ENCODE measurements at regions not wholly inside any gene's neighbourhood (a gene's known extent, or its start where the extent isn't known, plus 50 kb on each side); places are given as distances from the start of the nearest gene placed in this dataset.
A peak's percentile ranks its signal among the peaks of the same experiment; 100 is the strongest.

DNA sequence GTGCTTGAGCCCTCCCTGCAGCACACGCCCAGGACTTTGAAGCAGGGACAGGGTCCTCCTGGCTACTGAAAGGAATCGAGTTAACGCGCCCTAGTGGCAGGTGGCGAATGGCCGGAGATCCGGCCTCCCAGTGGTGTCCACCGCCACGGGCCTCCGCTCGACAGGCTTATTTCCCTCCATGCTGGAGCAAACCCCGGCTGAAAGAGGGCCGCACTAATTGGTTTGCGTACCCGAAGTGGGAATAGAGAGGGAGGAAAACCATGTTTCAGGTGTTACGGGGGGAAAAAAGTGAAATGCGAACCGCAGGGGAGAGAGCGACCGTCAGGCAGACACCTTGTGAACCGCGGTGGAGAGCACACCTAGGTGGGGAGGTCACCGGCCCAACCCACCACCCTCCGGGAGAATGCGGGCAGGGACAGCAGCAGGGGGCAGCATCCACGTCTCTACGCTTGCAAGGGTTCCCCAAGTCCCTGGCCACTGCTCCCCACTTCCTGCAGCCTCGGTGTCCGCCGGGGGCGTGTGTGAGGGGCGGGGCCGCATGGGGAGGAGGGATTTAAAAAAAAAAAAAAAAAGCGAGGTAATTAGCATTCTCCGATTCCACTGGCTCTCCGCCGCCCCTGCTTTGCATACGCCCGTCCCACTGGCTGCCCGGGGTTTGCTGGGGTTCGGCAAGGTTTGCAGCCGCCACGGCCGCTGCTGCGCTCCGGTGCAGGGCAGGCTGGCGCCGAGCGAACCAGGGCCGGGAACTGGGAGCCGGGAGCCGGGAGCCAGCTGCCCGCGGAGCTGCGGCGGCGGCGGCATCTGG lies 224.6 kb upstream of the CRY1 start (continued):
- TF ChIP-seq, protein P1, sequence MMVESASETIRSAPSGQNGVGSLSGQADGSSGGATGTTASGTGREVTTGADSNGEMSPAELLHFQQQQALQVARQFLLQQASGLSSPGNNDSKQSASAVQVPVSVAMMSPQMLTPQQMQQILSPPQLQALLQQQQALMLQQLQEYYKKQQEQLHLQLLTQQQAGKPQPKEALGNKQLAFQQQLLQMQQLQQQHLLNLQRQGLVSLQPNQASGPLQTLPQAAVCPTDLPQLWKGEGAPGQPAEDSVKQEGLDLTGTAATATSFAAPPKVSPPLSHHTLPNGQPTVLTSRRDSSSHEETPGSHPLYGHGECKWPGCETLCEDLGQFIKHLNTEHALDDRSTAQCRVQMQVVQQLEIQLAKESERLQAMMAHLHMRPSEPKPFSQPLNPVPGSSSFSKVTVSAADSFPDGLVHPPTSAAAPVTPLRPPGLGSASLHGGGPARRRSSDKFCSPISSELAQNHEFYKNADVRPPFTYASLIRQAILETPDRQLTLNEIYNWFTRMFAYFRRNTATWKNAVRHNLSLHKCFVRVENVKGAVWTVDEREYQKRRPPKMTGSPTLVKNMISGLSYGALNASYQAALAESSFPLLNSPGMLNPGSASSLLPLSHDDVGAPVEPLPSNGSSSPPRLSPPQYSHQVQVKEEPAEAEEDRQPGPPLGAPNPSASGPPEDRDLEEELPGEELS (CRISPR knock-in tag; IDR thresholded peaks at IDR 0.05): no peak
- TF ChIP-seq HOXA9 (CRISPR knock-in tag; IDR thresholded peaks at IDR 0.05; ENCODE audit: borderline replicate concordance): 0 out of 2 replicates have a peak, but pooled peaks have one; percentile 43
- TF ChIP-seq ZNF121 (CRISPR knock-in tag; IDR thresholded peaks at IDR 0.05): peak; percentile 37; the same call in 1 of the 2 replicates
- no peak for TF ChIP-seq ZNF546 (CRISPR knock-in tag; conservative IDR thresholded peaks at IDR 0.05)
- peak; percentile 57; the same call in 1 of the 2 replicates for TF ChIP-seq KDM2A (CRISPR knock-in tag; IDR thresholded peaks at IDR 0.05; ENCODE audit: borderline replicate concordance, low read depth)
- peak; percentile 53; the same call in 1 of the 2 replicates for TF ChIP-seq ARID4A (CRISPR knock-in tag; IDR thresholded peaks at IDR 0.05; ENCODE audit: borderline replicate concordance)
- no peak for TF ChIP-seq ZNF577 (CRISPR knock-in tag; IDR thresholded peaks at IDR 0.05; ENCODE audit: borderline replicate concordance, low read depth)
- no peak; the same call in 1 of the 2 replicates for TF ChIP-seq ZNF784 (CRISPR knock-in tag; IDR thresholded peaks at IDR 0.05; ENCODE audit: borderline replicate concordance)
- TF ChIP-seq ZBTB33 (CRISPR knock-in tag; IDR thresholded peaks at IDR 0.05): no peak
- TF ChIP-seq, protein P2, sequence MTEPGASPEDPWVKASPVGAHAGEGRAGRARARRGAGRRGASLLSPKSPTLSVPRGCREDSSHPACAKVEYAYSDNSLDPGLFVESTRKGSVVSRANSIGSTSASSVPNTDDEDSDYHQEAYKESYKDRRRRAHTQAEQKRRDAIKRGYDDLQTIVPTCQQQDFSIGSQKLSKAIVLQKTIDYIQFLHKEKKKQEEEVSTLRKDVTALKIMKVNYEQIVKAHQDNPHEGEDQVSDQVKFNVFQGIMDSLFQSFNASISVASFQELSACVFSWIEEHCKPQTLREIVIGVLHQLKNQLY (CRISPR knock-in tag; IDR thresholded peaks at IDR 0.05): no peak
- no peak for TF ChIP-seq EEA1 (CRISPR knock-in tag; IDR thresholded peaks at IDR 0.05; ENCODE audit: borderline replicate concordance)
- TF ChIP-seq HNF4A (CRISPR knock-in tag; IDR thresholded peaks at IDR 0.05): peak; percentile 31; the same call in 1 of the 2 replicates
- TF ChIP-seq ZNF883 (CRISPR knock-in tag; IDR thresholded peaks at IDR 0.05; ENCODE audit: not compliant biosample characterization): peak; percentile 46
- 0 out of 2 replicates have a peak, but pooled peaks have one; percentile 32 for TF ChIP-seq ZNF33B (CRISPR knock-in tag; IDR thresholded peaks at IDR 0.05)
- TF ChIP-seq KMT2A (CRISPR knock-in tag; IDR thresholded peaks at IDR 0.05): peak; percentile 11; the same call in 1 of the 2 replicates
- TF ChIP-seq ZNF331 (CRISPR knock-in tag; IDR thresholded peaks at IDR 0.05): no peak
- no peak for TF ChIP-seq MIER3 (CRISPR knock-in tag; IDR thresholded peaks at IDR 0.05; ENCODE audit: borderline replicate concordance)
- peak; percentile 34; the same call in 1 of the 2 replicates for TF ChIP-seq IRX3 (CRISPR knock-in tag; IDR thresholded peaks at IDR 0.05; ENCODE audit: borderline replicate concordance, low read depth)
- TF ChIP-seq ZNF83 (CRISPR knock-in tag; IDR thresholded peaks at IDR 0.05; ENCODE audit: borderline replicate concordance): no peak
